ENCODE measurements at regions not wholly inside any gene's neighbourhood (a gene's known extent, or its start where the extent isn't known, plus 50 kb on each side); places are given as distances from the start of the nearest gene placed in this dataset.

GRCh38 chr6:115064680-115065079, 721.9 kb upstream of the HS3ST5 start:
- Histone ChIP-seq H3K27me3 (no peaks in the 10 kb centered on the region), H2AFZ (replicated peaks) (no peak overlapping the region), H3K4me1 (no peaks in the 10 kb centered on the region), H3K9ac (no peak overlapping the region), H3K36me3 (no peaks in the 10 kb centered on the region), H3K27ac (no peak overlapping the region), H3K4me3 (no peak overlapping the region), H3K9me3 (ENCODE audit: low read depth) (no peaks in the 10 kb centered on the region), H3F3A (ENCODE audit: low read depth) (no peaks in the 10 kb centered on the region), H4K20me1 (ENCODE audit: low read depth) (no peaks in the 10 kb centered on the region), H3K4me2 (no peak overlapping the region), H3K79me2 (ENCODE audit: low read depth) (no peaks in the 10 kb centered on the region)
- Mint-ChIP-seq H3K9me3 (no peaks in the 10 kb centered on the region), H3K36me3 (no peaks in the 10 kb centered on the region), H3K4me1 (peaks cover 2% of the 10 kb centered on the region), H3K4me3 (no peak overlapping the region), H3K27ac (no peak overlapping the region), H3K27me3 (ENCODE audit: insufficient read depth, low read depth) (no peaks in the 10 kb centered on the region)
- DNase-seq (ENCODE audit: low spot score): no peak
- TF ChIP-seq EZH2phosphoT487 (IDR thresholded peaks at IDR 0.05) (no peak), EZH2 (IDR thresholded peaks at IDR 0.05) (no peak), CTCF (IDR thresholded peaks at IDR 0.05) (no peak)

- Histone ChIP-seq H3K4me3 (no peak overlapping the region), H4K20me1 (ENCODE audit: low read depth) (no peaks in the 10 kb centered on the region), H3K27ac (no peak overlapping the region), H3K36me3 (no peaks in the 10 kb centered on the region), H3F3A (ENCODE audit: low read depth) (no peaks in the 10 kb centered on the region), H3K9me3 (ENCODE audit: low read depth) (no peaks in the 10 kb centered on the region), H3K4me2 (no peak overlapping the region), H3K27me3 (no peaks in the 10 kb centered on the region), H3K79me2 (ENCODE audit: low read depth) (no peaks in the 10 kb centered on the region), H3K4me1 (no peaks in the 10 kb centered on the region), H2AFZ (replicated peaks) (no peak overlapping the region), H3K9ac (no peak overlapping the region)
- Mint-ChIP-seq H3K36me3 (no peaks in the 10 kb centered on the region), H3K27ac (no peak overlapping the region), H3K4me1 (peaks cover 2% of the 10 kb centered on the region), H3K4me3 (no peak overlapping the region), H3K27me3 (ENCODE audit: insufficient read depth, low read depth) (peaks cover 2% of the 10 kb centered on the region), H3K9me3 (no peaks in the 10 kb centered on the region)
- no peak for DNase-seq (ENCODE audit: low spot score)
- TF ChIP-seq EZH2 (IDR thresholded peaks at IDR 0.05): no peak
- TF ChIP-seq CTCF (IDR thresholded peaks at IDR 0.05): no peak
- no peak for TF ChIP-seq EZH2phosphoT487 (IDR thresholded peaks at IDR 0.05)
Measured at GRCh38 chr6:115060581-115060980, 717.8 kb upstream of the HS3ST5 start.

GRCh38 chr6:115058414-115059211, 715.8 kb upstream of the HS3ST5 start:
- TF ChIP-seq EZH2phosphoT487 (IDR thresholded peaks at IDR 0.05): no peak
- TF ChIP-seq EZH2 (IDR thresholded peaks at IDR 0.05): no peak
- no peak for TF ChIP-seq CTCF (IDR thresholded peaks at IDR 0.05)
- H3K4me3 Mint-ChIP-seq: no peak overlapping the region

More at GRCh38 chr6:115058414-115059211, 715.8 kb upstream of the HS3ST5 start:
- Histone ChIP-seq H3K4me2 (no peak overlapping the region), H3K4me3 (no peak overlapping the region), H3K27me3 (no peaks in the 10 kb centered on the region), H3K36me3 (no peaks in the 10 kb centered on the region), H3K9ac (no peak overlapping the region), H3F3A (ENCODE audit: low read depth) (no peaks in the 10 kb centered on the region), H3K79me2 (ENCODE audit: low read depth) (no peaks in the 10 kb centered on the region), H2AFZ (replicated peaks) (no peak overlapping the region), H3K27ac (no peak overlapping the region), H3K4me1 (no peaks in the 10 kb centered on the region), H4K20me1 (ENCODE audit: low read depth) (no peaks in the 10 kb centered on the region), H3K9me3 (ENCODE audit: low read depth) (no peaks in the 10 kb centered on the region)
- no peaks in the 10 kb centered on the region for H3K36me3 Mint-ChIP-seq
- peaks cover 2% of the 10 kb centered on the region for H3K27me3 Mint-ChIP-seq (ENCODE audit: insufficient read depth, low read depth)
- DNase-seq (ENCODE audit: low spot score): no peak
- H3K27ac Mint-ChIP-seq: no peak overlapping the region
- no peaks in the 10 kb centered on the region for H3K4me1 Mint-ChIP-seq
- no peaks in the 10 kb centered on the region for H3K9me3 Mint-ChIP-seq

All from neural progenitor cell (in vitro differentiated cells).